ENCODE measurements at regions not wholly inside any gene's neighbourhood (a gene's known extent, or its start where the extent isn't known, plus 50 kb on each side); places are given as distances from the start of the nearest gene placed in this dataset.
"Not testable (repeated sequence)": the region's sequence is repeated elsewhere in the genome, so short reads cannot be mapped to it uniquely, and the experiment has no call there.

DNA sequence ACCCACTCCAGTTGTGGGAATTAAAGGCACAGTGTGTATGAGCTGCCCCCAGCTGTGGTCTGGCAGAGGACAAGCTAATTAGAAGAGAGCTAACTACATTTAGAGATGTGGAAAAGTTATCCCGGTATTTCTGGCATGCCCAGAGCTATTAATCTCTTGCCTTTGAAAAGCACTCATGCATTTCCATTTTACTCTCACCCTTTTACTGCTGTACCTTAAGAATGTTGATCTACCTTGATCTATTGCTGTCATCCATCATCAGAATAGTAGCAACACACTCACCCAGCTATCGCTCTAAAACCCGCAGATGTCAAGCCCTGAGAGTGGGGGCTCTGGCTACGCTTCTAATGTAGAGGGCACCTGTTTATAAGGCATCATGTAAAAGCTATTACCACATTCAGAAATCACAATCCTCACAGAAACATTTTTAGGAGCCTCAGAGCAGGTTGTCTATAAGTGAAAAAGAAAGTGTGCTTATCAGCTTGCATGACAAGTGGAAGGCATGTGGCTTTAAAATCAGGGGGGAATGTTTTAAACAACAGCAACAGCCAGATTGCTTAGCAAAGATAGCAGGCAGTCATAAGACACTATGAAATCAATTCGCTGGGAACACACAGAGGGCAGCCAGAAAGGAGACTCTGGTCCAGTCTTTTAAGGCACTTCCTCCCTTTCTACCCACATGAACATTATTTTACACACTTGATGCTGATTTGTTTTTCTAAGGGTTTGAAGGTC lies 224.2 kb upstream of the IRS2 start:
- peak; percentile 50 for DNase-seq (ENCODE audit: low read depth)

DNA sequence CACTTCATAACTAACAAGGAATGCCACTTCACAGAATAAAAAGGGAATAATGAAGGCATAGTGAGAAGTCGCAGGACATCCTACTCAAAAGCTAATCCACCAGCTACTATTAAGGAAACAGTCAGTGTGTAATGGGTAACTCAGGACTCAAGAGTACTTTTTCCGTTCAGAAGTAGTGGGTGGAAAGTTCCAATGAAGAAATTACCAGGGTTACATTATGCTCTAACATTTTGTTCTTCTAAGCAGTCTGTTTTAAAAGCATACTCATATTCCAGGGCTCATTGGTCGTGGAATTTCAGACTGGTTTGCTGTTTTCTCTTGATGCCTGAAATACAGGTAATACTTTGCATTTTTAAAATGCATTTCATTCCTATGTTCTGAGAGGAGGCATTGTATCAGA lies 222.4 kb upstream of the IRS2 start:
- DNase-seq (ENCODE audit: low read depth), result peak; percentile 54

DNA sequence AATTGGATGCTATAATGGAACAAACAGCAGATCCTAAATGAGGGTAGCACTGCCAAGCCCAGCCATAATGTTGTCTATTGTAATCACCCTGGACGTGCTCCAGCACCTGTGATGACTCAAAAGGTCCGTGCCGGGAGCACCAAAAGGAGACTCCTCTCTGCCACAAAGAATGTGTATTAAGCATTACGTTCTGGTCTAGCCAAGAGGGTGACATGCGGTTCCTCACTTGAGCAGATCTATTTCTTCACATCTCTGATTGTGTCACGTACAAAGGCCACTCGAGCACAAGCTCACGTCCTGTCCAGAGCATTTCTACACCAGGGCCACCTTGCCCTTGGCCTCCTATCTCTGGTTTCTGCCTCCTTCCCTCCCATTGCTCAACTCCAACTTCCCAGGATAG lies 219.9 kb upstream of the IRS2 start:
- DNase-seq (ENCODE audit: low read depth), result peak; percentile 80

DNA sequence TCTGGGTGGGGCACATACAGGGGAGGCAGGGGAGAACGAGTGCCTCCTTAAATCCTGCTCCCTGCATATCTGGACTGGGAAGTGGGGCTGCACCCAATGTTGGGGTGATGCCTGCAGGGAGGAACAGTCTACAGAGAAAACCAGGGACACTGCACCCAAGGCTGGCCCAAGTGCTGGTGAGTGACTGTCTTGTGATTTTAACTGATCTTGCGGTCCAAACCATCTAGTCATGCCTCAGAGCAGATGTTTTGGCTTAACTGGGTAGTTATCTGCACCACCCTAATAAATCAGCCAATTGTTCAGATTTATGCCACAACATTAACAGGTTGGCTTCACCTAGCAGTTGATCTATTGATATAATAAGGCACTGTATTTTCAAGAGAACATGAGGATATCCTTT lies 219.2 kb upstream of the IRS2 start:
- DNase-seq (ENCODE audit: low read depth), result no peak

DNA sequence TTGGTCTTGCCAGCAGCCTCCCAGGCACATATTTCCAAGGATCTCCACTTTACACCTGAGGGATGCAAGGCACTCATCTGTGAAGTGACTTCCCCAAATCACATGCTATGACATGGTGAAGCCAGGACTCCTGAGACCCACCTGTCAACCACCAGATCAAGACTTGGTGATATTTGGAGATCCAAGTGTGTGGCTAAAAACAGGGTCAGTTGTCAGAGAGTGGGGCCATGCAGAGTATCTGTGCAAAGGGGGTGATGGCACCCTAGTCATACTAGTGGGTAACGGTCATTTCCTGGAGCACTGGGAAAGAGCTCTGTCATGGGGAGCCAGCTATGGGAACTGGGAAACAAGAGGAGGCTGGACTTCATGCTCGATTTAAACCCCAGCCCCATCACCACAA lies 218.4 kb upstream of the IRS2 start:
- DNase-seq (ENCODE audit: low read depth), result no peak

DNA sequence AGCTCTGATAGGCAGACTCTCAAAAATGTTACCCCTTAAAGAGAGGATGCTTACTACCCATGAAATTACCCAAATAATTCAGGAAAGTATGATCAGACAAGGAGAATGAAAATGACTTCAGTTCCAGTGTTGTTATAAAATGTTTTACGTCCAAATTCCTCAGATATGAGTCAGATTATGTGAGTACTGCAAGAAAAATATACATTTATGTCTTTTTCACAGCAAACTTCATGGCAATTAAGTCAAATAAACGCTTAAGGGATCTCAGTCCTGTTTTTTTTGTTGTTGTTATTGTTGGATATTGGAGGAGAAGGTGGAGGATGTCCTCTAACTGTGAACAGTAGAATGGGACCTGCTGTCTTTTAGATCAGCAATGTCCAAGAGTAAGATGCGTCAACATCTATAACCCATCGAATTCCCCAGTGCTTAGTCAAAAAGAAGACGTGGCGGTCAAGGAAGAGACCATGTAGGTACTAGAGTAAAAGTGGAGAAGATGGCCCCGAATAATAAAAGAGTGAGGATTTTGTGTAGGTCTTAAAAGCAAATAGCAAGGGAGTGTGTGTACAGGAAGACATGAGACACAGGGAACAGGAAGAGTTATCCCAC lies 215.4 kb upstream of the IRS2 start:
- DNase-seq (ENCODE audit: low read depth), result peak; percentile 76

DNA sequence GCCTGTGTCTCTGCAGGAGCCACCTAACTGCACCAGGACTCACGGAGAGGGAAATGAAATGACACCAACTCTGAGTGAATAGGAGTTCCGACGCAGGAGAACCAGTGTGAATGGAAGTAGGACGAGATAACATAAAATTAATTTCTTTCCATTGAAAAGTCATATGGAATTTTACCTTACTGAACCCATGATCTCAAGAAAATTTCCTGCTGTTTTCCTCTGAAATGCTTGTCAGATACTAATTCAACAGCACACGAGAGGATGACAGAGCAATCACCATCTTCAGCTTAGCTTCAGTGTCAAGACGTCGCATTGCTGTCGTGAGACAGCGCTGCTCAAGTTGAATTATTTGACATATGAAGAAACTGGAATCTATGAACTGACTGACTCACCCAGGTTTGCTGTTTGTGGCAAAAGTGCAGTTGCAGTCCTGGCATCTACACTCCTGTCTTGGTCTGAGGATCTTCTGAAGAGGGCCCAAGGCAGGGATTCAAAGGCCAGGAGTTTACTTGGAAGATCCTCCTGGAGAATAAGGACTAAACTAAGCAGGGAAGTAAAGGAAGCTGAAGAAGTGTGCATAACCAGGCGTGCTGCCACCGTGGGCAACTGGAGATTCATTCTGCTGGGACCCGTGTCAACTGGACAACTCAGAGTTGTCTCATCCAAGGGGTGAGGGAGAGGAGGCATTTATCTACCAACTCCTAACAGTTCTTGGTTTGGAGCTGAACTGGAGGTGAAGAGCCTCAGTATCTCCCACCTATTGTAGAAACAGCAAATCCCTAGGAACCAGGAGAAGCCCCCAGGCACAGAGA lies 214.4 kb upstream of the IRS2 start:
- DNase-seq (ENCODE audit: low read depth), result peak; percentile 46

DNA sequence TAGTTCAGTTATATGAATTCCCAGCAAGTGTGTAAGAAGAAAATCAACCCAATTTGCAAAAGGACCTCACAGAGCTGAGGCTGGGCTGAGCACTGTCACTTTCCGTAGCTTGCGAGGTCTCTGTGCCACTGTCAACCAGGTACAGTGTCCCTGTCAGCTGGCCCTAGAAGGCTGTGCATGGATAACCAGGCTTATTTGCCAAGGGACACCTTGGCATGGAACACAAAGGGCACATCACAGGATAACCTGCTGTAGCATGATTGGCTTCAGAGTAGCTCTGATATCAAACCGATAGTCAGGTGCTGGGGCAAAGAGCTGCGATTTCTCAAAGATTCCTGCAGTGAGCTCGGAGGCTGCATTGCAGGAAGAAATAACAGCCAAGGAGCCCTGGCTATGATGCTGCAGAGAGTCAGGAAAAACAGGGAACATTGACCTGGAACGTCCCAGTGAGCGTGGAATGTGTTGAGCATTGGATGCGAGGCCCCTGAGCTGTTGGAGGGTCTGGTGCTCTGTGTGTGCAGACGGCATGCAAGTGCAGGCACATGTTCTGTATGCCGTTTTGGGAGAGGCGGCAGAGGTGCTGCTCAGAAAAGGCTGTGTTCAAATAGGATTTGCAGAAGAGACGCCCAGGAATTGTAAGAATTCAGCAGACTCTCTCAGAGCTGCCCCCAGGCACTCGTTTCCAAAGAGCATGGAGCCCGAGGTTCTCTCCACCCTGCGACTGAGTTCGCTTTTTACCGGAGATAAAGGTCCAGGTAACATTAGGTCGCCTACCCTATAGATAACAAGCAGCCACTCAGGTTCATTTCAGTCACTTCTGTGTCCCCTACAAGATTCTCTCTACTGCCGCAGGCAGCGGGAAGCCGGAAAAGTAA lies 213.5 kb upstream of the IRS2 start:
- DNase-seq (ENCODE audit: low read depth), result no peak

DNA sequence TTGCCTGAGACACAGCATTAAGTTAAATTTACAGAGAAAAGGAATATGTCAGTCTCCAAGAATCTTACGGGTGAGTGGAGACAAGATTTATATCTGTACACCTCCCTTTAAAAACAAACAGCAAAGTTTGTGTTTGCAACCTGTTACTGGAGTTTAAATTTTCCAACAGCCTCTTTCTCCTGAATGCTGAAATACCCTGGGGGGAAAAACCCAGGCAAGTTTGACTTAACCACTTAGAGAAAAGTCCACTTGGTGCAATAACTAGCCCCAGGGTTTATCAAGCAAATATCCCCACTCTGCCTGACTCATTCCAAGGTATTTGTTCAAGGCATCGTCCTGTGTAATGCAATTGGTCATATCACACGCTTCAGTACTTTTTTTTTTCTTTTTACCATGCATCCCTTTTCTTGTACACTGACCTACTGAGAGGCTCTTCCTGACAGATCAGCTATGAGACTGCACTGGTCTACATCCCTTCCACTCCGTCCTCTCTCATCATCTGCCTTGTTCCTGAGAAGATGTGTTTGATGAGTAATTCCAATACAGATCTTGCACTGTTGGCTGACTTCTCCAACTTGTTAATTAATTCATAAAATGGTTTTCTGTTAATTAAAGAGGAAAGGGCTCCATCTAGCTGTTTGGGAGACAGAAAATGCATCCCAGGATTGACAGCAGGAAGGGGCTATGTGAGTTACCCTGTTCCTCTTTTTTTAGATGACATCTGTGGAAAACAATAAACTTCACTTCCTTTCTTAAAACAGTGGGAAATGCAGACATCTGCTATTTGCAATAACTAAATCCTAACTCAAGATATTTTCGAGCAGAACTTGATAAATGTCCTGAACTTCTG lies 212.5 kb upstream of the IRS2 start:
- peak; percentile 96 for DNase-seq (ENCODE audit: low read depth)

DNA sequence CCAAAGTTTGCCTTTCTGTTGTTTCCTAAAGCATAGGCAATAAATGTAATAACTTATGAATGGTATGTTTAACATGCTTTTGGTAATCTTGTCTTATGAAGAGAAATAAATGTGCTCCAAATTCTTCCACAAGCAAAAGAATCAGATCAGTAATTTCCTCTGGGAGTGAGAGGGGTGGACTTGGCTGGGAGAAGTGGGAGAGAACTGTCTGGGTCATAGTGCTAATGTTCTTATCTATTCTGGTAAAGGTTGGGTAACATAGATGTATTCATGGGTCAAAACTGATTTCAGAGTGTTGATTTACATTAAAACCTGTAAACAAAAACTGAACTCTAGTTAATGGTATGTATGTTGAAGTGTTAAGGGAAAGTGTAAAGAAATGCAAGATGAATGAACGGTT lies 211.7 kb upstream of the IRS2 start:
- DNase-seq (ENCODE audit: low read depth), result no peak

DNA sequence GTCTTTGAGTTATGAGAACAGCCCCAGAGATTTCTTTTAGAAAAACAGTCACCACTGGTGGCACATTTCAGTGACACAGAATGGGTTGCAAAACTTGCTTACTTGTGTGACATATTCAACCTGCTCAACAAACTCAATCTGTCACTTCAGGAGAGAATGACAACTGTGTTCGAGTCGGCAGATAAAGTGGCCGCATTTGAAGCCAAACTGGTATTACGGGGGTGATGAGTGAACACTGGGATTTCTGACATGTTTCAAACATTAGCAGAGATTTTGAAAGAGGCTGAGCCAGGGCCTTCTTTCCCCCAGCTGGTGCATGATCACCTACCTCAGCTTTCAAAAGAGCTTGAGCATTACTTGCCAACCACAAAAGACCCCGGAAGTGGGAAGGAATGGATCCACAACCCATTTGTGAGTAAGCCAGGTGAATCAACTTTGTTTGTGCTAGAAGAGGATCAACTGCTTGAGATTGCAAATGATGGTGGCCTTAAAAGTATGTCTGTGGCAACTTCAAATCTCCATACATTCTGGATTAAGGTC lies 210.7 kb upstream of the IRS2 start:
- not testable (repeated sequence) for DNase-seq (ENCODE audit: low read depth)

DNA sequence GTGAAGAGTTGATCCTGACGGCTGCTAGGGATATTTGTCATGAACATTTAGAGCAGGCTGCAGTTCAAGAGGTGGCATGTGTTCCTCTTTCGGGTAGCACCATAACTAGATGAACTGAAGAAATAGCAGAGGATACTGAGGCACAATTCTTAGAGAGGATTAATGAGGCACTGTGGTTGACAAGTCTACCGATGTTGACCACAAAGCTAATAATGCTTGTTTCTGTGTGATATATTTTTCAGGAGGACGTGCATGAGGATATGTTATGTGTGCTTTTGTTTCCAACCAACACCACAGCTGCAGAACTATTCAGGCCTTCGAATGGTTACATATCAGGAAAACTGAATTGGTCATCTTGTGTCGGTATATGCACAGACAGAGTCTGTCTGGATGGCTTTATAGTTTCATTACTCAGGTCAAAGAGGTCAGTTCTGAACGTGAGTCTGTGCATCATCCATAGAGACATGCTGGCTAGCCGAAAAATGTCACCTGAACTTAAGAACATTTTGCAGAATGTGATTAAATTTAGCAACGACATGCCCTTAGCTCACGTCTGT lies 210.1 kb upstream of the IRS2 start:
- no peak for DNase-seq (ENCODE audit: low read depth)

DNA sequence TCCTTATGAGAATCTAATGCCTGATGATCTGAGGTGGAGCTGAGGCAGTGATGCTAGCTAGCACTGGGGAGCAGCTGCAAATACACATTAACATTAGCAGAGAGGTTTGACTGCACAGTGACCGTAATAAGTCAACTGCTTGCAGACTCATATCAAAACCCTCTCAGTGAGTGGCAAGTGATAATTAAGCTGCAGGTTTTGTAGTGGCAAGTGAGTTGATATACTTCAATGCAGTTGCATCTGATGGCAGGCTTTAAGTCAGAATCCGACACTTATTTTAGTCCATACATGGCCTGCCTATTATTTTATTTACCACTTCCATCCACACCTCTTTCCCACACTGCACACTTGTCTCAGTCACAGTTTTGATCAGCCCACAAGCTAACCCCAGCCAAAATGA lies 209.2 kb upstream of the IRS2 start:
- no peak for DNase-seq (ENCODE audit: low read depth)

DNA sequence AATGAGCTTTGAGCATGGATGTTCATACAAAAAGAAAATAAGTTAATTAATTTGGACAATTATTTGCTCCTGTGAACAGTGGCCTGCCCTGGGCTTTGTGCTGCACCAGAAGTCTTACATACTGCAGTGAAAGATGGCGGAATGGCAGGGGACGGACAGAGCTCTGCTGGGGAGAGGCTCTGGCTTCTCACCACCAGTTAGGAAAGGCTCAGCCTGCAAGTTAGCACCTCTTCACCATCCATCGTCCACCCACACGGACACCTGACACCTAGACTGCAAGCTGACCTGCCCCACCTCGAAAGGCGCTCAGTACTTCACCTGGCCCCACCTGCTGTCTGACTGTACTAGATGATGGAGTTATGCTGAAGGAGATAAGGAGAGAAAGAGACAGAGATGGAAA lies 203.9 kb upstream of the IRS2 start:
- no peak for DNase-seq (ENCODE audit: low read depth)

DNA sequence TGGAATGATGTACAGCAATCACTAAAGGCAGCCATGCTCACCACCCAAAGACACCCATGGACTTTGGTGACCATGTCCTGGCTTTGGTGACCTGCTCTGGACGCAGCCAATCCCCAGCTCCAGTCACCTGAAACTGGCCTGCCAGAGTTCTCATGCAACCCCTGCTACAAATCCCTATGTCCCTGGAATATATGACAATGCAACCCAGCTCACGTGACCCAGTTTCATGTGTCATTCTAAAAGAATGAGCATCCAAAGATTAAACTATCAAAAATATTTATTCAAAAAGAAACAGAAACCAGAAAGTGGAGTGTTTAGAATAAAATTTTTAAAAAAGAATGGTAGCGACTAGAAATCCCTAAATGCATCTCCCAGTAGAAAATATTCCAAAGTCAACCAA lies 203.3 kb upstream of the IRS2 start:
- peak; percentile 64 for DNase-seq (ENCODE audit: low read depth)

DNA sequence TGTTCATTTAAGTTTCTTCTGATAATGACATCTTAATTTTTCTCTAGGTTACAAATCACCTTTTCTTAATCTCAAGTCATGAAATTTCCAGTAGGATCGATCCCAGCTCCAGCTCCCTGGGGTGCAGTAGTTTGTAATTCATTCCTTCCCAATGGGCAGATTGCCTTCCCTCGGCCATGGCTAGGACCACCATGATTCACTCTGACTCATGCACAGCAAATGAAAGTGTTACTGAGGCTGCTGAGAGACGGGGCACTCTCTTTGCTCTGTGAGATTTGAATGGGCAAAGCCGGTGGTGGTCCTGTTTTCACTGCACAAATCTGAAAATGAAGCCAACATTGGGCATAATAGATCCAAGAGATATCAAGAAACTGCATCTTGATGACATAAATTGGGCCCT lies 202.8 kb upstream of the IRS2 start:
- DNase-seq (ENCODE audit: low read depth), result peak; percentile 69

DNA sequence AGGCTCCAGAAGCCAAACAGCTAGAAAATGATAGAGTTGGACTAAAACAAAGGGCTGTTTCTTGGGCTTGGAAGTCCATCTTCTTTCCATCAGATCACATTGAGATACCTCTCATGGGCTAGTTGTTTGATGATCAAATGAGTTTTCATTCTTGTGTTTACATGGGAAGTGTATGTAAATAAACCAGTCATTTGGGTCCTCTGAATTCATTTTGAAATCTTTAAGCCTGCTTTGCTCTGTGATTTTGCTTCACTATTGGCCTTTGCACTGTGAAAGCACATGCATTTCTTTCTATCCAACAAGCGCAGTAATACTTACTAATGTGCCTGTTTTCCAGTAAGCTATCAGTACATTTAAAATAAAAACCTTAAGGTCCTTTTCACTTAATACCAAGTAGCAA lies 200.5 kb upstream of the IRS2 start:
- no peak for DNase-seq (ENCODE audit: low read depth)

DNA sequence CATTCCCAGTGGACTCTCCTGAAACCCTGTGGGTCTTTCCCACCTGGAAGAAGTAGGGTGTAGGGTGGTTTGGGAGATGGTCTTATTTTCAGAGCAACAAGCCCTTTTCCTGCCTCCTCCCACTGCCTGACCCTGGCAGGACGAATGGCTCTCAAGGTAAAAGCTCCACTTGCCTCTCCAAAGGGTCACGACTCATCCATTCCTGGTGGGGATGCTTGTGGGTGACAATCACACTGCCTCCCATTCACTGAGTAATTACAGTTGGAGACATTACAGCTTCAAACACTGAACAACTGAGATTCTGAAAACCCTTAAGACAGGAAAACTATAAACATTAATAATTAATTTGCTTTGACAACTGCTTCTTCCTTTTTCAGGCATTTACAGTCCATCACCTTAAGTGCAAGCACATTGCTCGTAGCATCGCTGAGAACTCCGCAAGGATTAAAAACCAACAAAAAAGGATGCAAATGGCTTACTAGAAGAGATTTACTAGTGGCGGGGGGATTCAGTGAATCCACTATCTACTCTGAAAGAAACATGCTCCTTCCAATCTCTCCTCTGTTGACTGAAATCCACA lies 199.6 kb upstream of the IRS2 start:
- DNase-seq (ENCODE audit: low read depth), result no peak

DNA sequence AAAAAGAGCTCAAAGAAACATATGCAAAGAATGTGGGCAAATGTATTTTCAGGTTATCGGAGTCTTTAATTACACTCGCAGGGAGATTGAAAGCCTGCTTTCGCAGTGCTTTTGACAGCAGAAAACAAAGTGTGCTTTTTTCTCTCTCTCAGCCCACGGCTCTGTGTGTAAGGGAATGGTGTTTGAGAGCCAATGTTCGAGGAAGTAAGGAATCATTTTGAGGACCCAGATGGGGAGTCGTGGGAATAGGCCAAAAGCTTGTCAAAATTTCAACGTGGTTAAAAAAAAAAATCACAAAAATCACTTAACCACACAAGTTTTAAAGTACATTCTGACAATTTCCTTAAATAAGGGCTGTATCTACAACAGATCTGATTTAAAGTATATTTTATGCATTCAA lies 197.1 kb upstream of the IRS2 start:
- DNase-seq (ENCODE audit: low read depth), result no peak

DNA sequence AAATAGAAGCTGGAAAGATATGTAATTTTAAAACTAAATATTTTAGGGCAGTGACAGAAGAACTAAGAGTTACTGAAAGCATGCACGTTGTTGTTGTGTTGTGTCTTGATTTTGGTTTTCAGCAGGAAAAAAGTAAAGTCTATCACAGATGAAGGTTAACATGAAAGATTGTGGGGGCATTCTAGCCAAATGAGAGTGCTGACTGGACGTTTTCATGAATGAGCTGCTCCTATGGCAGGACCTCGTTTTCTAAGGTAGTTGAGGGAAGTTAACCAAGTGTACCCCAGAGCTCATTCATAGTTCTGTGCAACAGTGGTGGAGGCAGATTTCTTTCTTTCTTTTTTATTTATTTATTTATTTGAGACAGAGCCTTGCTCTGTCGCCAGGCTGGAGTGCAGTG lies 194.6 kb upstream of the IRS2 start:
- no peak for DNase-seq (ENCODE audit: low read depth)

Data from iris pigment epithelial cell (primary cell).